ENCODE measurements at regions not wholly inside any gene's neighbourhood (a gene's known extent, or its start where the extent isn't known, plus 50 kb on each side); places are given as distances from the start of the nearest gene placed in this dataset.

DNA sequence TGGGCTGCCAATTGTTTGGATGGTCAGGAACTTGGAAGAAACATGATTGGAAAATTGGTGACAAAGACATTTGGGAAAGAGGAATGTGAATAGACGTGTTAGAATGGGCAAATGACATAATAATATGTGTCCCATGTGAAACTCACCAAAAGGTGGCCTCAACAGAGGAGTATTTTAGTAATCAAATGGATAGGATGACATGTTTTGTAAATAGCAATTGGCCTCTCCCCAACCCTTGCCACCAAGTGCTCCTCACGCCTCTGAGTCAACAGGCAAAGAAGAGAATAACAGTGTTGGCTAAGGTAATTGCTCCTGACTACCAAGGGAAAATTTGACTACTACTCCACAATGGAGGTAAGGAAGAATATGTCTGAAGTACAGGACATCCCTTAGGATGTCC is 81.4 kb downstream of the ATXN7L3B start:
- Histone ChIP-seq H3K4me2 (ENCODE audit: insufficient read depth, low read length, poor library complexity, severe bottlenecking) (no peak overlapping the region), H3K14ac (ENCODE audit: low read length) (no peak overlapping the region), H3K23ac (ENCODE audit: low read depth, low read length, poor library complexity) (no peak overlapping the region), H4K8ac (ENCODE audit: low read depth, low read length) (no peak overlapping the region), H3K18ac (ENCODE audit: low read length) (no peak overlapping the region), H3K9ac (ENCODE audit: low read depth, low read length, poor library complexity) (no peak overlapping the region), H3K4me3 (ENCODE audit: low read length in 2 of 2) (no peak overlapping the region), H3K36me3 (replicated peaks in 1 of 2; ENCODE audit: control insufficient read depth in 2 of 2, insufficient read depth in 2 of 2, low read length in 2 of 2) (no peaks in the 10 kb centered on the region), H2BK120ac (ENCODE audit: low read depth, low read length) (no peak overlapping the region), H3K27ac (replicated peaks; ENCODE audit: low read length) (no peak overlapping the region), H3K79me1 (ENCODE audit: low read depth, low read length) (no peaks in the 10 kb centered on the region), H2AK5ac (ENCODE audit: low read depth, low read length) (no peak overlapping the region), H2AFZ (ENCODE audit: low read length) (no peak overlapping the region), H3K27me3 (ENCODE audit: control insufficient read depth in 3 of 3, insufficient read depth in 3 of 3, low read depth in 1 of 3, low read length in 3 of 3) (no peaks in the 10 kb centered on the region), H2BK5ac (ENCODE audit: low read length) (no peak overlapping the region), H3K9me3 (replicated peaks in 1 of 2; ENCODE audit: control insufficient read depth in 2 of 2, insufficient read depth in 1 of 2, low read depth in 1 of 2, low read length in 2 of 2) (no peaks in the 10 kb centered on the region), H3K4ac (ENCODE audit: low read length) (no peak overlapping the region), H2BK15ac (ENCODE audit: low read length) (no peak overlapping the region), H3K4me1 (ENCODE audit: control insufficient read depth in 2 of 2, insufficient read depth in 1 of 2, low read depth in 1 of 2, low read length in 2 of 2) (no peaks in the 10 kb centered on the region), H4K91ac (ENCODE audit: low read depth, low read length, poor library complexity) (no peak overlapping the region), H2BK12ac (ENCODE audit: low read length) (no peak overlapping the region)
- DNase-seq (ENCODE audit: low spot score), result no peak
- 100% methylated on average over 1 of the region's 2 CpGs; no CpG with 5 or more reads in 1 of the 2 donors for WGBS, 2 donors (ENCODE audit: extremely low coverage in 2 of 2, insufficient read length in 2 of 2, insufficient replicate concordance in 1 of 2)

DNA sequence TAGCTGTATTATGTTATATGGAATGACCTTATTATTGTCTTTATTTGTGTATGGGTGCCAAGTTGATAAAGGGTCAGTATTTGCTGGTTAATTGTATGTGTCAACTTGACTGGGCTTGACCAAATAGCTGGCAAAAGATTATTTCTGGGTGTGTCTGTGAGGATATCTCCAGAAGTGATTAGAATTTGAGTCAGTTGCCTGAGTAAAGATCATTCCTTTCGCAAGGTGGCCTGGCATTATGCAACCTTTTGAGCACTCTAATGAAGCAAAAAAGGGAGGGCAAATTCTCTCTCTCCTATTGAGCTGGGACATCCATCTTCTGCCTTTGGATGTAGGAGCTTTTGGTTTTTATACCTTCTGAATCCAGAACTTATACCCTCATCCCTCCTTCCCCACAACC is 82.2 kb downstream of the ATXN7L3B start:
- H2AFZ ChIP-seq (ENCODE audit: low read length), result no peak overlapping the region
- no peak overlapping the region for H2AK5ac ChIP-seq (ENCODE audit: low read depth, low read length)
- H2BK15ac ChIP-seq (ENCODE audit: low read length), result no peak overlapping the region
- H3K4me1 ChIP-seq (ENCODE audit: control insufficient read depth in 2 of 2, insufficient read depth in 1 of 2, low read depth in 1 of 2, low read length in 2 of 2), result no peaks in the 10 kb centered on the region
- no peak overlapping the region for H2BK120ac ChIP-seq (ENCODE audit: low read depth, low read length)
- no peak overlapping the region for H2BK12ac ChIP-seq (ENCODE audit: low read length)
- H3K36me3 ChIP-seq (replicated peaks in 1 of 2; ENCODE audit: control insufficient read depth in 2 of 2, insufficient read depth in 2 of 2, low read length in 2 of 2), result no peaks in the 10 kb centered on the region
- no peak overlapping the region for H3K4me3 ChIP-seq (ENCODE audit: low read length in 2 of 2)
- no peak overlapping the region for H3K27ac ChIP-seq (replicated peaks; ENCODE audit: low read length)
- no peaks in the 10 kb centered on the region for H3K79me1 ChIP-seq (ENCODE audit: low read depth, low read length)
- no peak for DNase-seq (ENCODE audit: low spot score)
- H3K14ac ChIP-seq (ENCODE audit: low read length), result no peak overlapping the region
- H4K91ac ChIP-seq (ENCODE audit: low read depth, low read length, poor library complexity), result no peak overlapping the region
- H3K4ac ChIP-seq (ENCODE audit: low read length), result no peak overlapping the region
- no peaks in the 10 kb centered on the region for H3K9me3 ChIP-seq (replicated peaks in 1 of 2; ENCODE audit: control insufficient read depth in 2 of 2, insufficient read depth in 1 of 2, low read depth in 1 of 2, low read length in 2 of 2)
- H4K8ac ChIP-seq (ENCODE audit: low read depth, low read length), result no peak overlapping the region
- no peaks in the 10 kb centered on the region for H3K27me3 ChIP-seq (ENCODE audit: control insufficient read depth in 3 of 3, insufficient read depth in 3 of 3, low read depth in 1 of 3, low read length in 3 of 3)
- no peak overlapping the region for H3K9ac ChIP-seq (ENCODE audit: low read depth, low read length, poor library complexity)
- WGBS, 2 donors (ENCODE audit: extremely low coverage in 2 of 2, insufficient read length in 2 of 2, insufficient replicate concordance in 1 of 2), result no CpG with 5 or more reads among the region's 1 CpG
- H3K23ac ChIP-seq (ENCODE audit: low read depth, low read length, poor library complexity), result no peak overlapping the region
- no peak overlapping the region for H2BK5ac ChIP-seq (ENCODE audit: low read length)
- no peak overlapping the region for H3K18ac ChIP-seq (ENCODE audit: low read length)
- no peak overlapping the region for H3K4me2 ChIP-seq (ENCODE audit: insufficient read depth, low read length, poor library complexity, severe bottlenecking)

DNA sequence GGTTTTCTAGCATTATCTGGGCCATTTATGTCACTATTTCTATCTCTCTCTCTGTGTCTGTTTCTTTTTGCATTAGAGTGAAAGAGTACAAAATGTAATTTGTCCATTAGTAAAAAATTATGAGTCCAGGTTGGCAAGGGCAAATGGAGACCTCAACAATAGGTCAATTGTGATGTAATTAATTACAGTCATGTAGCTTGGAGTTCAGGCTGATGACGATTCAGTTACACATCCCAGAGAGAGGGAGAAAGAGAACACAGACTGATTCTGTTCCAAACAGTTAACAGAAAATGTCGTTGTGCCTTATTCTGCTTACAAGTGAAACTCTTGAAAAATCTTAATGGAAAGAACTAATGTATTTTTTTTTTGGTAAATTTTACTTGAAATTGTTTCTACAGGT is 83.3 kb downstream of the ATXN7L3B start:
- Histone ChIP-seq H3K4me1 (ENCODE audit: control insufficient read depth in 2 of 2, insufficient read depth in 1 of 2, low read depth in 1 of 2, low read length in 2 of 2) (no peaks in the 10 kb centered on the region), H3K27ac (replicated peaks; ENCODE audit: low read length) (no peak overlapping the region), H2BK15ac (ENCODE audit: low read length) (no peak overlapping the region), H4K91ac (ENCODE audit: low read depth, low read length, poor library complexity) (no peak overlapping the region), H3K9me3 (replicated peaks in 1 of 2; ENCODE audit: control insufficient read depth in 2 of 2, insufficient read depth in 1 of 2, low read depth in 1 of 2, low read length in 2 of 2) (no peaks in the 10 kb centered on the region), H3K36me3 (replicated peaks in 1 of 2; ENCODE audit: control insufficient read depth in 2 of 2, insufficient read depth in 2 of 2, low read length in 2 of 2) (no peaks in the 10 kb centered on the region), H2BK12ac (ENCODE audit: low read length) (no peak overlapping the region), H3K4ac (ENCODE audit: low read length) (no peak overlapping the region), H3K18ac (ENCODE audit: low read length) (no peak overlapping the region), H3K4me3 (ENCODE audit: low read length in 2 of 2) (no peak overlapping the region), H2BK120ac (ENCODE audit: low read depth, low read length) (no peak overlapping the region), H2BK5ac (ENCODE audit: low read length) (no peak overlapping the region), H3K14ac (ENCODE audit: low read length) (no peak overlapping the region), H4K8ac (ENCODE audit: low read depth, low read length) (no peak overlapping the region), H3K79me1 (ENCODE audit: low read depth, low read length) (no peaks in the 10 kb centered on the region), H3K4me2 (ENCODE audit: insufficient read depth, low read length, poor library complexity, severe bottlenecking) (no peak overlapping the region), H2AK5ac (ENCODE audit: low read depth, low read length) (no peak overlapping the region), H3K9ac (ENCODE audit: low read depth, low read length, poor library complexity) (no peak overlapping the region), H3K23ac (ENCODE audit: low read depth, low read length, poor library complexity) (no peak overlapping the region), H2AFZ (ENCODE audit: low read length) (no peak overlapping the region), H3K27me3 (ENCODE audit: control insufficient read depth in 3 of 3, insufficient read depth in 3 of 3, low read depth in 1 of 3, low read length in 3 of 3) (no peaks in the 10 kb centered on the region)
- DNase-seq (ENCODE audit: low spot score), result no peak
- no CpG with 5 or more reads among the region's 2 CpGs for WGBS, 2 donors (ENCODE audit: extremely low coverage in 2 of 2, insufficient read length in 2 of 2, insufficient replicate concordance in 1 of 2)

DNA sequence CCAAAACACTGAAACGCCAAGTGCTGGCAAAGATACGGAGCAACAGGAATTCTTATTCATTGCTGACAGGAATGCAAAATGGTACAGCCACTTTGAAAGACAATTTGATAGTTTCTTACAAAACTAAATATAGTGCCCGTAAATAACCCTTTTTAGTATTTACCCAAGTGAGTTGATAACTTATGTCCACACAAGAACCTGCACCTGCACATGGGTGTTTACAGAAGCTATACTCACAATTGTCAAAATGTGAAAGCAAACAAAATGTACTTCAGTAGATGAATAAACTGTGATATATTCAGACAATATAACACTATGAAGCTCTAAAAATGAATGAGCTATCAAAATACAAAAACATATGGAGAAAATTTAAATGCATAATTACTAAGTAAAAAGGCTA is 86.6 kb downstream of the ATXN7L3B start:
- H3K9ac ChIP-seq (ENCODE audit: low read depth, low read length, poor library complexity), result no peak overlapping the region
- H3K27me3 ChIP-seq (ENCODE audit: control insufficient read depth in 3 of 3, insufficient read depth in 3 of 3, low read depth in 1 of 3, low read length in 3 of 3), result no peaks in the 10 kb centered on the region
- no peak overlapping the region for H3K4ac ChIP-seq (ENCODE audit: low read length)
- no peaks in the 10 kb centered on the region for H3K79me1 ChIP-seq (ENCODE audit: low read depth, low read length)
- DNase-seq (ENCODE audit: low spot score), result no peak
- no peak overlapping the region for H2BK15ac ChIP-seq (ENCODE audit: low read length)
- no peaks in the 10 kb centered on the region for H3K4me1 ChIP-seq (ENCODE audit: control insufficient read depth in 2 of 2, insufficient read depth in 1 of 2, low read depth in 1 of 2, low read length in 2 of 2)
- H3K23ac ChIP-seq (ENCODE audit: low read depth, low read length, poor library complexity), result no peak overlapping the region
- no peak overlapping the region for H2BK120ac ChIP-seq (ENCODE audit: low read depth, low read length)
- no peak overlapping the region for H2AK5ac ChIP-seq (ENCODE audit: low read depth, low read length)
- no peak overlapping the region for H3K4me3 ChIP-seq (ENCODE audit: low read length in 2 of 2)
- no peak overlapping the region for H2BK5ac ChIP-seq (ENCODE audit: low read length)
- H2AFZ ChIP-seq (ENCODE audit: low read length), result no peak overlapping the region
- no peak overlapping the region for H3K14ac ChIP-seq (ENCODE audit: low read length)
- no peak overlapping the region for H4K91ac ChIP-seq (ENCODE audit: low read depth, low read length, poor library complexity)
- H4K8ac ChIP-seq (ENCODE audit: low read depth, low read length), result no peak overlapping the region
- H3K4me2 ChIP-seq (ENCODE audit: insufficient read depth, low read length, poor library complexity, severe bottlenecking), result no peak overlapping the region
- no peak overlapping the region for H3K18ac ChIP-seq (ENCODE audit: low read length)
- H3K27ac ChIP-seq (replicated peaks; ENCODE audit: low read length), result no peak overlapping the region
- no peaks in the 10 kb centered on the region for H3K36me3 ChIP-seq (replicated peaks in 1 of 2; ENCODE audit: control insufficient read depth in 2 of 2, insufficient read depth in 2 of 2, low read length in 2 of 2)
- no peak overlapping the region for H2BK12ac ChIP-seq (ENCODE audit: low read length)
- no peaks in the 10 kb centered on the region for H3K9me3 ChIP-seq (replicated peaks in 1 of 2; ENCODE audit: control insufficient read depth in 2 of 2, insufficient read depth in 1 of 2, low read depth in 1 of 2, low read length in 2 of 2)
- WGBS, 2 donors (ENCODE audit: extremely low coverage in 2 of 2, insufficient read length in 2 of 2, insufficient replicate concordance in 1 of 2), result no CpG with 5 or more reads among the region's 3 CpGs
